Prostate gland (tissue), 2 donors: ENCODE measurements at regions not wholly inside any gene's neighbourhood (a gene's known extent, or its start where the extent isn't known, plus 50 kb on each side); places are given as distances from the start of the nearest gene placed in this dataset.

Experiments used
- DNase-seq: peaks from one replicate; pipeline ENCODE4 v3.0.0-alpha.2; 2019; ENCODE audit warnings: low spot score
- H3K27ac ChIP-seq, 2 donors: fragments of 200-600 bp; sonication (generic); 2 replicates each; pipeline ENCODE4 v1.5.1; 2017 to 2019
- H3K27me3 ChIP-seq: fragments of 200-600 bp; sonication (generic); replicated peaks from 2 replicates; pipeline ENCODE4 v1.5.1; 2019; ENCODE audit not compliant: insufficient read depth
- H3K36me3 ChIP-seq, 2 donors: fragments of 200-600 bp; sonication (generic); 1 replicate in 1 of 2; 2 replicates in 1 of 2; pipeline versions ENCODE4 v1.5.1 to v1.8.1; 2017 to 2019
- H3K4me1 ChIP-seq: fragments of 200-600 bp; sonication (generic); replicated peaks from 2 replicates; pipeline ENCODE4 v1.5.1; 2019
- H3K4me3 ChIP-seq, 2 donors: fragments of 200-600 bp; sonication (generic); 2 replicates each; pipeline ENCODE4 v1.5.1; 2017 to 2019
- H3K9me3 ChIP-seq: fragments of 200-600 bp; sonication (generic); 2 replicates; pipeline ENCODE4 v1.5.1; 2017
- POLR2A ChIP-seq: fragments of 450-650 bp; IDR thresholded peaks from one replicate; pipeline ENCODE4 v1.6.1; 2016; ENCODE audit warnings: antibody characterized with exemption, mild to moderate bottlenecking
- POLR2AphosphoS5 ChIP-seq: sonication (generic); formaldehyde crosslinking; IDR thresholded peaks from one replicate; pipeline ENCODE4 v1.6.1; 2017; ENCODE audit warnings: antibody characterized with exemption
- WGBS: methylation state at CpG from one replicate; pipeline ENCODE4 v1.1.5; 2018; 5-methylcytosine and 5-hydroxymethylcytosine counted together
- intact Hi-C: fragments of 100-400 bp; cut with DNase I; formaldehyde crosslinking; loops from one replicate; pipeline ENCODE4 v1.14.2; 2022
- TF ChIP-seq, protein P1 (sequence below), 4 experiments: fragments of 200-600 bp in 2 of 4; fragments of 450-650 bp in 2 of 4; sonication (generic) in 2 of 4; IDR thresholded peaks; 1 replicate in 3 of 4; 2 replicates in 1 of 4; pipeline ENCODE4 v1.5.1; 2016 to 2019; ENCODE audit warnings: antibody characterized with exemption in 4 of 4, mild to moderate bottlenecking in 2 of 4, moderate library complexity in 2 of 4

- Histone ChIP-seq H3K4me1 (no peaks in the 10 kb centered on the region), H3K9me3 (no peaks in the 10 kb centered on the region), H3K27ac (no peak overlapping the region), H3K27me3 (no peaks in the 10 kb centered on the region), H3K4me3 (no peak overlapping the region), H3K36me3 (no peaks in the 10 kb centered on the region)
- 34% methylated on average over 1 of the region's 1 CpG for WGBS
- TF ChIP-seq POLR2AphosphoS5, result no peak
- TF ChIP-seq, protein P1, sequence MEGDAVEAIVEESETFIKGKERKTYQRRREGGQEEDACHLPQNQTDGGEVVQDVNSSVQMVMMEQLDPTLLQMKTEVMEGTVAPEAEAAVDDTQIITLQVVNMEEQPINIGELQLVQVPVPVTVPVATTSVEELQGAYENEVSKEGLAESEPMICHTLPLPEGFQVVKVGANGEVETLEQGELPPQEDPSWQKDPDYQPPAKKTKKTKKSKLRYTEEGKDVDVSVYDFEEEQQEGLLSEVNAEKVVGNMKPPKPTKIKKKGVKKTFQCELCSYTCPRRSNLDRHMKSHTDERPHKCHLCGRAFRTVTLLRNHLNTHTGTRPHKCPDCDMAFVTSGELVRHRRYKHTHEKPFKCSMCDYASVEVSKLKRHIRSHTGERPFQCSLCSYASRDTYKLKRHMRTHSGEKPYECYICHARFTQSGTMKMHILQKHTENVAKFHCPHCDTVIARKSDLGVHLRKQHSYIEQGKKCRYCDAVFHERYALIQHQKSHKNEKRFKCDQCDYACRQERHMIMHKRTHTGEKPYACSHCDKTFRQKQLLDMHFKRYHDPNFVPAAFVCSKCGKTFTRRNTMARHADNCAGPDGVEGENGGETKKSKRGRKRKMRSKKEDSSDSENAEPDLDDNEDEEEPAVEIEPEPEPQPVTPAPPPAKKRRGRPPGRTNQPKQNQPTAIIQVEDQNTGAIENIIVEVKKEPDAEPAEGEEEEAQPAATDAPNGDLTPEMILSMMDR (IDR thresholded peaks at IDR 0.05), result peak in 3 of 4 experiments; percentile 15 to 29 (median 21)
- intact Hi-C loops, result no loop called here
- DNase-seq, result no peak
Measured at GRCh38 chr3:154954757-154955156, 125.4 kb upstream of the MME start.

DNA sequence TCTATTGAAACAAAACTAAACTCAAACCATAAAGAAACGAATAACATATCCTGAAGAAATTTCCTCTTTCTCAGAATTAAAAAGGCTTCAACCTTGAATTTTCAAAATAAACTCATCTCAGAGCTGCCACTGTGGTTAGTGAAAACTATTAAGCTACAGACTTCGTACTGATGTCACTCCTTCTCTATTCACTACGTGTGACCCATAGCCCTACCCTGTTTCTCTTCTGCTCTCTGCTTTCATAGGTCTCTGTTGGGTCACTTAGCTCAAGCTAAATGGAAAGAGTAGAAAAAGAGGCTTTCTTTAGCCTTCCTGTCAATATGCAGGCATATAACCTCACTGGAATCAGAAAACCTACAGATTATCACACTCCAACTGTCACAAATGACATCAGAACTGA, 126.6 kb upstream of the MME start:
- no peaks in the 10 kb centered on the region for H3K4me1 ChIP-seq
- TF ChIP-seq POLR2A (no peak), POLR2AphosphoS5 (no peak)
- TF ChIP-seq, protein P1 (IDR thresholded peaks at IDR 0.05), result no peak
- no peaks in the 10 kb centered on the region for H3K27me3 ChIP-seq
- intact Hi-C loops, result no loop called here
- H3K36me3 ChIP-seq, result no peaks in the 10 kb centered on the region
- no peak overlapping the region for H3K4me3 ChIP-seq
- no peak for DNase-seq
- H3K27ac ChIP-seq, result no peak overlapping the region
- no peaks in the 10 kb centered on the region for H3K9me3 ChIP-seq
- WGBS, result 71% methylated on average over 3 of the region's 3 CpGs

DNA sequence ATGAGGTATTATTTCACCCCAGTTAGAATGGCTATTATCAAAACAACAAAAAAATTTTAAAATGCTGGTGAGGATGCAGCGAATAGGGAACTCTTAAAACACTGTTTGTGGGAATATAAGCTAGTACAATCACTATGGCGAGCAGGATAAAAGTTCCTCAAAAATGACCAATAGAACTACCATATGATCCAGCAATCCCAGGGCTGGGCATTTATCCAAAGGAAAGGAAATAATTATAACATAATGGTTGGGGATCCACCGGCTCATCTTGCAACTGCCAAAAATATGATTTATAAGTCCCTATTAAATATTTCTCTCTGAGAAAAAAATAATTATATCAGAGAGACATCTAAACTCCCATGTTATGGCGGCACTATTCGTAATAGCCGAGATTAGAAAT, 127.6 kb upstream of the MME start:
- Histone ChIP-seq H3K4me3 (no peak overlapping the region), H3K27ac (no peak overlapping the region), H3K4me1 (no peaks in the 10 kb centered on the region), H3K27me3 (no peaks in the 10 kb centered on the region), H3K9me3 (no peaks in the 10 kb centered on the region), H3K36me3 (no peaks in the 10 kb centered on the region)
- intact Hi-C loops, result no loop called here
- WGBS, result 85% methylated on average over 6 of the region's 6 CpGs
- DNase-seq, result no peak
- no peak for TF ChIP-seq POLR2A
- TF ChIP-seq, protein P1 (IDR thresholded peaks at IDR 0.05), result no peak
- TF ChIP-seq POLR2AphosphoS5, result no peak

- no peak for DNase-seq
- no peak overlapping the region for H3K27ac ChIP-seq
- H3K9me3 ChIP-seq, result no peaks in the 10 kb centered on the region
- TF ChIP-seq POLR2AphosphoS5 (no peak), POLR2A (no peak)
- TF ChIP-seq, protein P1 (IDR thresholded peaks at IDR 0.05), result no peak
- no peak overlapping the region for H3K4me3 ChIP-seq
- intact Hi-C loops, result no loop called here
- 88% methylated on average over 2 of the region's 2 CpGs for WGBS
- no peaks in the 10 kb centered on the region for H3K4me1 ChIP-seq
- no peaks in the 10 kb centered on the region for H3K27me3 ChIP-seq
- H3K36me3 ChIP-seq, result no peaks in the 10 kb centered on the region
Measured at GRCh38 chr3:154943981-154944380, 136.1 kb upstream of the MME start.

GRCh38 chr3:154942827-154943226, 137.3 kb upstream of the MME start:
- H3K4me3 ChIP-seq, result no peak overlapping the region
- no peak for DNase-seq
- H3K4me1 ChIP-seq, result no peaks in the 10 kb centered on the region
- H3K36me3 ChIP-seq, result no peaks in the 10 kb centered on the region
- no peaks in the 10 kb centered on the region for H3K9me3 ChIP-seq
- no peaks in the 10 kb centered on the region for H3K27me3 ChIP-seq
- intact Hi-C loops, result no loop called here
- TF ChIP-seq, protein P1 (IDR thresholded peaks at IDR 0.05), result no peak
- no peak for TF ChIP-seq POLR2A
- no peak for TF ChIP-seq POLR2AphosphoS5
- H3K27ac ChIP-seq, result no peak overlapping the region
